Neural crest cell (in vitro differentiated cells): ENCODE measurements at regions not wholly inside any gene's neighbourhood (a gene's known extent, or its start where the extent isn't known, plus 50 kb on each side); places are given as distances from the start of the nearest gene placed in this dataset.
"Not testable (repeated sequence)": the region's sequence is repeated elsewhere in the genome, so short reads cannot be mapped to it uniquely, and the experiment has no call there.

ENCODE experiments used
- DNase-seq: peaks from one replicate; pipeline ENCODE4 v3.0.0; 2021; ENCODE audit warnings: low read depth, mixed read lengths, low spot score
- H3K27ac Mint-ChIP-seq: one replicate; pipeline ENCODE4 v1.8.0; 2021; ENCODE audit warnings: mild to moderate bottlenecking, mixed read lengths; ENCODE audit not compliant: unreplicated experiment
- H3K27me3 Mint-ChIP-seq: 2 replicates; pipeline ENCODE4 v1.8.0; 2021; ENCODE audit warnings: low read depth, mild to moderate bottlenecking, mixed read lengths
- H3K36me3 Mint-ChIP-seq: 2 replicates; pipeline ENCODE4 v1.8.0; 2021; ENCODE audit warnings: low read depth, mild to moderate bottlenecking, mixed read lengths
- H3K4me1 Mint-ChIP-seq: 2 replicates; pipeline ENCODE4 v1.8.0; 2021; ENCODE audit warnings: mixed read lengths
- H3K4me3 Mint-ChIP-seq: one replicate; pipeline ENCODE4 v1.8.0; 2021; ENCODE audit warnings: mild to moderate bottlenecking, mixed read lengths
- H3K9me3 Mint-ChIP-seq: 2 replicates; pipeline ENCODE4 v1.8.0; 2021; ENCODE audit warnings: mixed read lengths
- TF ChIP-seq, protein P1 (sequence below): fragments of 200-600 bp; sonication (generic); conservative IDR thresholded peaks from 2 replicates; pipeline ENCODE4 v1.5.0; 2021; ENCODE audit warnings: antibody characterized with exemption, mild to moderate bottlenecking

DNA sequence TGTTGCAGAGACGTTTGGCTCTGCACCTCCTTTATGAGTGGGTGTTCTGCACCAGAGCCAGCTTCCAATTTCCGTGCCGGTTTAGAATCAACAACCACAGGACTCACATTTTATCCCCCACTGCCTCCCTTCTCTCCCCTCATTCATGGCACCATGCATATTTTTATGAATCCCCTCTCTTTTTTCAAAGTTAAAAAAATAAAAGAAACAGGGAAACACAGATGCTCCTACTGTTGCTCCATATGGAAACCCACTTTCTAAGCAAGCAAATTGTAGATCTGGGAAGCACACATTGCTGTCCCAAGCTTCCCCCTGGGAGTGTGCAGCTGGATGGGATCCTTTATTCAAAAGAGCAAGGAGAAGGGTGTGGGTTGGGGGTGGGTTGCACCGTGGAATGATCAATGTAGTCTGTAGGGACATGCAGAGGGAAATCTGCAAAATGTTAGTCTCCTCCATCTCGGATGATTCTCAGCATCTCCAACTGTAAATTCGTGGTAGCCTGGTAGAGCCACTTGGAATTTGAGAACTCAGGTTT, 410.0 kb upstream of the ADAMTSL1 start:
- TF ChIP-seq, protein P1, sequence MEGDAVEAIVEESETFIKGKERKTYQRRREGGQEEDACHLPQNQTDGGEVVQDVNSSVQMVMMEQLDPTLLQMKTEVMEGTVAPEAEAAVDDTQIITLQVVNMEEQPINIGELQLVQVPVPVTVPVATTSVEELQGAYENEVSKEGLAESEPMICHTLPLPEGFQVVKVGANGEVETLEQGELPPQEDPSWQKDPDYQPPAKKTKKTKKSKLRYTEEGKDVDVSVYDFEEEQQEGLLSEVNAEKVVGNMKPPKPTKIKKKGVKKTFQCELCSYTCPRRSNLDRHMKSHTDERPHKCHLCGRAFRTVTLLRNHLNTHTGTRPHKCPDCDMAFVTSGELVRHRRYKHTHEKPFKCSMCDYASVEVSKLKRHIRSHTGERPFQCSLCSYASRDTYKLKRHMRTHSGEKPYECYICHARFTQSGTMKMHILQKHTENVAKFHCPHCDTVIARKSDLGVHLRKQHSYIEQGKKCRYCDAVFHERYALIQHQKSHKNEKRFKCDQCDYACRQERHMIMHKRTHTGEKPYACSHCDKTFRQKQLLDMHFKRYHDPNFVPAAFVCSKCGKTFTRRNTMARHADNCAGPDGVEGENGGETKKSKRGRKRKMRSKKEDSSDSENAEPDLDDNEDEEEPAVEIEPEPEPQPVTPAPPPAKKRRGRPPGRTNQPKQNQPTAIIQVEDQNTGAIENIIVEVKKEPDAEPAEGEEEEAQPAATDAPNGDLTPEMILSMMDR = no peak
- Mint-ChIP-seq H3K27me3 (no peaks in the 10 kb centered on the region), H3K4me1 (peaks cover 7% of the 10 kb centered on the region), H3K27ac (no peak overlapping the region), H3K9me3 (no peaks in the 10 kb centered on the region), H3K36me3 (no peaks in the 10 kb centered on the region), H3K4me3 (no peak overlapping the region)
- DNase-seq = no peak

DNA sequence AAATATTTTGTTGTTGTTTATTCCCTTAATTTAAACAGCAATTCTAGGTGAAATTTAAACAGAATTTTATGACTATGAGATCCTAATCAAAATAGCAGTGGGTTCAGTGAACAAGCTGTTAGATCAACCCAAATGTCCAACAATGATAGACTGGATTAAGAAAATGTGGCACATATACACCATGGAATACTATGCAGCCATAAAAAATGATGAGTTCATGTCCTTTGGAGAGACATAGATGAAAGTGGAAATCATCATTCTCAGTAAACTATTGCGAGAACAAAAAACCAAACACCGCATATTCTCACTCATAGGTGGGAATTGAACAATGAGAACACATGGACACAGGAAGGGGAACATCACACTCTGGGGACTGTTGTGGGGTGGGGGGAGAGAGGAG, 407.3 kb upstream of the ADAMTSL1 start:
- not testable (repeated sequence) for H3K36me3 Mint-ChIP-seq, DNase-seq, H3K9me3 Mint-ChIP-seq, H3K27ac Mint-ChIP-seq, H3K4me1 Mint-ChIP-seq, H3K27me3 Mint-ChIP-seq, H3K4me3 Mint-ChIP-seq

DNA sequence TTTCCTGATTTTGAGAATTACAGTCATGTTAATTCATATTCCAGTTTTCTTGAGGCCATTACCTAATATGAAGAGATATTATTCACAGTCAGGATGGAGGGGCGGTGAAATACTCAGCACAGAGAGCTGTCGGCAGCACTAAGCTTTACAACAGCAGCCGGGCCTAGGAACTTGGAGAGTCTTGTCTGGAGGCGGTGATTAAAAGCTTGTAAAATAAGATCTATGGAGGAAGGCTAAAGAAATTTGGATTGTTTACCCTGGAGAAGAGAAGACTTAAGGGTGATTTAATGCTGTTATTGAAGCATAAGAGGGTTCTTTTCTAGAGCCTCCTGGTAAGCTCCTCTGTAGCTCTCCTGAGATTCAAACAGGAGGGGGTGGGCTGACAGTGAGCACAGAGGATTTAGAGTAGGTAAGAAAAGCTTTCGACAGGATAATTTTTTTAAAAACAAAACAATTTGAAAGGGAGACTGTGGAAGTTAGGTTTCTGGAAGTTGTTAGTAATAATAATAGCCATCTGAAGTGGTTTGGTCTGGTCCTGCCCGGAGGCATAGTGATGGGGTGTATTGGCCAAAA, 406.3 kb upstream of the ADAMTSL1 start:
- Mint-ChIP-seq H3K27ac (no peak overlapping the region), H3K9me3 (no peaks in the 10 kb centered on the region), H3K4me1 (peaks cover 3% of the 10 kb centered on the region), H3K4me3 (no peak overlapping the region), H3K36me3 (no peaks in the 10 kb centered on the region), H3K27me3 (no peaks in the 10 kb centered on the region)
- no peak for DNase-seq
- TF ChIP-seq, protein P1 = no peak

DNA sequence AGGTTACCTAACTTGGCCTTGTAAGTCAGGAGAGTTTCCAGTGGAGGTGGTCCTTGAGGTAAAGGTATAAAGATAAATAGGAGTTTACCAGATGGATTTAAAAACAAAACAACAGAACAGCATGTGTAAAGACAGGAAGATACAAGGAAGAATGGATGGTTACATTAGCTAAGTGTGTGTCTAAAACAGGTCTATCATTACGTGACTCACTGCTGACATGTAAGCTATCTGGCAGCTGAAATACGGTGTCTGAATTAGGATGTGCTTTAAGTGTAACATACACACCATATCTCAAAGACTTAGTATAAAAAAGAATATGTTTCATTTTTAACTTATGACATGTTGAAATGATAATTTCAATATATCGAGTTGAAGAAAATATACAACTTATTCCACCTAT, 405.1 kb upstream of the ADAMTSL1 start:
- H3K4me3 Mint-ChIP-seq = no peak overlapping the region
- H3K27me3 Mint-ChIP-seq = no peaks in the 10 kb centered on the region
- no peaks in the 10 kb centered on the region for H3K9me3 Mint-ChIP-seq

DNA sequence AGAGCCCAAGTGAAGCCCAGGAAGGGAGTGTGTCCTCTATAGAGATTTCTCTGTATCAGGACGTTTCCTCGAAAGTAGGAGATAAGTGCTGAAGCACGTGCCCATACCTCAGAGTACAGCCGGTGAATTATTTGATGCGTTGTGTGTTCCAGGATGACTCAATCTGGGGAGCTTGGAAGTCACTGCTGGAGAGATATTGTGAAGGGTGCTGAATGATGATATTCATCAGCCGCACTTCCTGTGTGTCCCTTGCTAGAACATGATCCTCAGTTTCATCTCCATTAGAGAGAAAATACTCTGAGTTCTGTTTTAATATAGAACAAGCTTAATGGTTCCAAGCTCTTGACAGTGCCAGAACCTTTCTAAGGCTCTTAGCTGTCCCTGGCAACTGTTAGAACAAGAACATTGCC, 402.3 kb upstream of the ADAMTSL1 start:
- Mint-ChIP-seq H3K9me3 (no peaks in the 10 kb centered on the region), H3K36me3 (no peaks in the 10 kb centered on the region), H3K27ac (no peak overlapping the region), H3K27me3 (no peaks in the 10 kb centered on the region), H3K4me1 (no peaks in the 10 kb centered on the region), H3K4me3 (no peak overlapping the region)
- TF ChIP-seq, protein P1 = no peak
- DNase-seq = no peak

More for the DNA sequence above, 405.1 kb upstream of the ADAMTSL1 start:
- no peak for DNase-seq
- TF ChIP-seq, protein P1 = no peak
- Mint-ChIP-seq H3K4me1 (peaks cover 2% of the 10 kb centered on the region), H3K27ac (no peak overlapping the region), H3K36me3 (no peaks in the 10 kb centered on the region)

DNA sequence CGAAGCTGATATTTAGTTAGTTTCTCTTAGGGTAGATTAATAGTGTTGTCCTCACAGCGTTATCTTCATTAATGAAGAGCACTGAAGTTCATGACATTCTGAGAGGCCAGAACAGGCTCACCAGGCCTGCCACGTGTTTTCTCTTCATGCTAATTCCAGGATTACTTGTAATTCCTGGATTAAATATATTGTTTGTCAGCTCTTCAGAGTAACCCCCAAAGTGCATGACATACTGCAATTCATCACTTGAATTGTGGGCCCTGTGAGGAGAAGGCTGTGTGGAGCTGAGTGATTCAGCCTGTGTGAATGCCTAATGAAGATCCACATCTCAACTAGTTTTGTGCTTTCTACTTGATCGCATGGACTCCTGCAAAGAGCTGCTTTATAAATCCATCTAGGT, 401.0 kb upstream of the ADAMTSL1 start:
- DNase-seq = no peak
- Mint-ChIP-seq H3K9me3 (no peaks in the 10 kb centered on the region), H3K27ac (no peak overlapping the region), H3K36me3 (no peaks in the 10 kb centered on the region), H3K27me3 (no peaks in the 10 kb centered on the region), H3K4me1 (no peaks in the 10 kb centered on the region), H3K4me3 (no peak overlapping the region)
- TF ChIP-seq, protein P1 = no peak
